ENCODE measurements at regions not wholly inside any gene's neighbourhood (a gene's known extent, or its start where the extent isn't known, plus 50 kb on each side); places are given as distances from the start of the nearest gene placed in this dataset.

GRCh38 chr22:48538291-48538820 lies 1289.3 kb downstream of the BRD1 start:
- H3K9me3 ChIP-seq (ENCODE audit: control insufficient read depth, insufficient read depth, low read length) = peaks cover 64% of the 10 kb centered on the region
- no peak overlapping the region for H3K9ac ChIP-seq (ENCODE audit: low read depth, low read length)
- no peaks in the 10 kb centered on the region for H4K20me1 ChIP-seq (ENCODE audit: insufficient read depth, low read length)
- H2AK9ac ChIP-seq (replicated peaks; ENCODE audit: low read depth, low read length, poor library complexity) = no peak overlapping the region
- ChIA-PET POLR2A (ENCODE audit: unreplicated experiment) (no interaction called here), CTCF (no interaction called here)
- H2AK5ac ChIP-seq (ENCODE audit: low read depth, low read length) = no peak overlapping the region
- no peak overlapping the region for H3K4me2 ChIP-seq (ENCODE audit: low read depth, low read length)
- TF ChIP-seq POLR2A (IDR thresholded peaks at IDR 0.05; ENCODE audit: low read depth, low read length) = no peak
- no peak for TF ChIP-seq RAD21 (IDR thresholded peaks at IDR 0.05; ENCODE audit: low read length)
- TF ChIP-seq BHLHE40 (IDR thresholded peaks at IDR 0.05; ENCODE audit: low read depth, low read length) = no peak
- no peak for TF ChIP-seq NFE2L2 (IDR thresholded peaks at IDR 0.05; ENCODE audit: low read depth, low read length)
- TF ChIP-seq FOS (IDR thresholded peaks at IDR 0.05; ENCODE audit: low read depth, low read length) = no peak
- H2BK15ac ChIP-seq (ENCODE audit: low read depth, low read length) = no peak overlapping the region
- no peak overlapping the region for H4K8ac ChIP-seq (ENCODE audit: low read depth in 2 of 2, low read length in 2 of 2)
- H3K4me1 ChIP-seq (ENCODE audit: control insufficient read depth, insufficient read depth, low read length) = no peaks in the 10 kb centered on the region
- no peak overlapping the region for H3K14ac ChIP-seq (replicated peaks; ENCODE audit: low read depth, low read length)
- intact Hi-C loops (cut with micrococcal nuclease) = no loop called here
- no peak overlapping the region for H4K91ac ChIP-seq (ENCODE audit: insufficient read depth, low read depth, low read length)
- BruUV-seq (replicated peaks) = no TSS peak
- H3K27me3 ChIP-seq (ENCODE audit: control insufficient read depth, insufficient read depth, low read length) = no peaks in the 10 kb centered on the region
- H3K36me3 ChIP-seq (ENCODE audit: control insufficient read depth, insufficient read depth, low read length) = no peaks in the 10 kb centered on the region
- H3K4ac ChIP-seq (ENCODE audit: low read depth, low read length) = no peak overlapping the region
- no peaks in the 10 kb centered on the region for H3K79me1 ChIP-seq (ENCODE audit: low read depth in 1 of 2, low read length in 2 of 2)
- no peak overlapping the region for H3K4me3 ChIP-seq (ENCODE audit: insufficient read depth, low read depth, low read length)
- ATAC-seq (ENCODE audit: low read depth) (no peak), DNase-seq (no peak)
- no peak overlapping the region for H3K27ac ChIP-seq (ENCODE audit: insufficient read depth, low read length)
- no peak overlapping the region for H4K5ac ChIP-seq (ENCODE audit: low read depth, low read length)
- no peak overlapping the region for H3K23ac ChIP-seq (ENCODE audit: low read depth, low read length)
- no peak overlapping the region for H2BK20ac ChIP-seq (ENCODE audit: low read depth, low read length)
- no peaks in the 10 kb centered on the region for H3K9me1 ChIP-seq (ENCODE audit: insufficient read depth, low read length)
- no peak overlapping the region for H2BK5ac ChIP-seq (ENCODE audit: low read depth, low read length, poor library complexity, severe bottlenecking)
- in situ Hi-C loops (cut with MboI; ENCODE audit: low sequenced_read_pairs) = no loop called here
- dilution Hi-C loops (cut with HindIII; ENCODE audit: low sequenced_read_pairs, unreplicated experiment) = no loop called here
- H3K56ac ChIP-seq (ENCODE audit: extremely low read depth, insufficient read depth, low read length) = no peak overlapping the region
- no peak overlapping the region for H2AFZ ChIP-seq (replicated peaks; ENCODE audit: low read length, poor library complexity)
- 68% methylated on average over 8 of the region's 18 CpGs; no CpG with 5 or more reads in 1 of the 2 experiments for WGBS, 2 experiments (ENCODE audit: extremely low coverage in 2 of 2, insufficient read length in 1 of 2)
- no peak overlapping the region for H3K18ac ChIP-seq (ENCODE audit: low read depth, low read length)
- no peak overlapping the region for H2BK120ac ChIP-seq (ENCODE audit: low read depth, low read length)

Measured in IMR-90 (cell line).